K562 (cell line): ENCODE measurements at regions not wholly inside any gene's neighbourhood (a gene's known extent, or its start where the extent isn't known, plus 50 kb on each side); places are given as distances from the start of the nearest gene placed in this dataset.

ENCODE experiments used
- GABPA ChIP-seq: fragments of 200-800 bp; sonication (Bioruptor generic); conservative IDR thresholded peaks from 2 replicates; pipeline ENCODE4 v1.6.1; 2016; ENCODE audit warnings: low read depth, missing genetic modification characterization, missing compliant biosample characterization
- LARP7 ChIP-seq: fragments of 450-650 bp; IDR thresholded peaks from 2 replicates; pipeline ENCODE4 v1.6.1; 2016
- MAFF ChIP-seq: IDR thresholded peaks from 2 replicates; pipeline ENCODE4 v1.6.1; 2012; ENCODE audit warnings: low read length, improper control_type of control experiment
- MYC ChIP-seq, 2 experiments: fragments of 250-450 bp in 1 of 2; sonication (Bioruptor Pico) in 1 of 2; IDR thresholded peaks; 2 replicates each; pipeline versions ENCODE4 v1.5.1 to v1.6.1; 2012 to 2021; ENCODE audit warnings: low read depth in 2 of 2, borderline replicate concordance in 1 of 2, improper control_type of control experiment in 1 of 2, low read length in 1 of 2, mild to moderate bottlenecking in 1 of 2, moderate library complexity in 1 of 2
- NFE2 ChIP-seq: IDR thresholded peaks from 2 replicates; pipeline ENCODE4 v1.6.1; 2014; ENCODE audit warnings: antibody characterized with exemption, low read depth
- NKRF ChIP-seq: fragments of 450-650 bp; IDR thresholded peaks from 2 replicates; pipeline ENCODE4 v1.6.1; 2016; ENCODE audit warnings: borderline replicate concordance
- RAD51 ChIP-seq: fragments of 450-650 bp; IDR thresholded peaks from 2 replicates; pipeline ENCODE4 v1.7.1; 2016; ENCODE audit warnings: low read depth, mild to moderate bottlenecking, borderline replicate concordance
- SMARCA4 ChIP-seq: fragments of 450-650 bp; IDR thresholded peaks from 2 replicates; pipeline ENCODE4 v1.6.1; 2016
- SMARCA5 ChIP-seq: fragments of 450-650 bp; IDR thresholded peaks from 2 replicates; pipeline ENCODE4 v1.6.1; 2016
- SRSF7 ChIP-seq: fragments of 200-400 bp; formaldehyde crosslinking; optimal IDR thresholded peaks from 2 replicates; pipeline ENCODE3; 2017; ENCODE audit warnings: mild to moderate bottlenecking, low read depth, low read length
- TAF1 ChIP-seq: IDR thresholded peaks from 2 replicates; pipeline ENCODE4 v1.6.1; 2011; ENCODE audit warnings: mild to moderate bottlenecking, low read length, moderate library complexity; ENCODE audit not compliant: insufficient read depth, control insufficient read depth, severe bottlenecking; ENCODE audit errors: extremely low read depth
- TAF9B ChIP-seq: fragments of 450-650 bp; IDR thresholded peaks from 2 replicates; pipeline ENCODE4 v1.6.1; 2018; ENCODE audit warnings: mild to moderate bottlenecking; ENCODE audit not compliant: partially characterized antibody
- TCF3 ChIP-seq: sonication (generic); formaldehyde crosslinking; IDR thresholded peaks from 2 replicates; pipeline ENCODE4 v1.4.0; 2020; ENCODE audit warnings: mild to moderate bottlenecking, missing genetic modification reagents
- ZC3H4 ChIP-seq: sonication (generic); formaldehyde crosslinking; IDR thresholded peaks from 2 replicates; pipeline ENCODE4 v1.9.0; 2021; ENCODE audit warnings: missing genetic modification reagents, borderline replicate concordance
- ZEB2 ChIP-seq: fragments of 450-650 bp; IDR thresholded peaks from 2 replicates; pipeline ENCODE4 v1.6.1; 2016
- ZKSCAN8 ChIP-seq: fragments of 200-800 bp; sonication (Bioruptor generic); IDR thresholded peaks from 2 replicates; pipeline ENCODE4 v1.6.1; 2016; ENCODE audit warnings: missing genetic modification characterization, missing compliant biosample characterization
- ZNF274 ChIP-seq: IDR thresholded peaks from 2 replicates; pipeline ENCODE4 v1.6.1; 2011; ENCODE audit warnings: low read depth, mild to moderate bottlenecking, low read length, moderate library complexity, borderline replicate concordance
- TF ChIP-seq, protein P1 (sequence below): fragments of 450-650 bp; IDR thresholded peaks from 2 replicates; pipeline ENCODE4 v1.6.1; 2016; ENCODE audit warnings: low read depth

GRCh38 chr13:50244713-50245574 is 229.7 kb downstream of the KCNRG start (continued):
- TF ChIP-seq TAF9B (peak; percentile 32), ZEB2 (peak; percentile 72), RAD51 (no peak), SMARCA5 (no peak), SMARCA4 (peak; percentile 94), ZNF274 (no peak), TAF1 (no peak), ZC3H4 (CRISPR knock-in tag) (no peak), ZKSCAN8 (CRISPR knock-in tag) (no peak), GABPA (tag) (no peak), MAFF (no peak), SRSF7 (no peak), MYC (IDR thresholded peaks at IDR 0.05; ENCODE audit: low read depth, low read length) (no peak), MYC (CRISPR knock-in tag; IDR thresholded peaks at IDR 0.05; ENCODE audit: borderline replicate concordance, low read depth) (no peak), LARP7 (no peak), NKRF (no peak), NFE2 (peak; percentile 68), TCF3 (CRISPR knock-in tag) (peak; percentile 63)
- TF ChIP-seq, protein P1, sequence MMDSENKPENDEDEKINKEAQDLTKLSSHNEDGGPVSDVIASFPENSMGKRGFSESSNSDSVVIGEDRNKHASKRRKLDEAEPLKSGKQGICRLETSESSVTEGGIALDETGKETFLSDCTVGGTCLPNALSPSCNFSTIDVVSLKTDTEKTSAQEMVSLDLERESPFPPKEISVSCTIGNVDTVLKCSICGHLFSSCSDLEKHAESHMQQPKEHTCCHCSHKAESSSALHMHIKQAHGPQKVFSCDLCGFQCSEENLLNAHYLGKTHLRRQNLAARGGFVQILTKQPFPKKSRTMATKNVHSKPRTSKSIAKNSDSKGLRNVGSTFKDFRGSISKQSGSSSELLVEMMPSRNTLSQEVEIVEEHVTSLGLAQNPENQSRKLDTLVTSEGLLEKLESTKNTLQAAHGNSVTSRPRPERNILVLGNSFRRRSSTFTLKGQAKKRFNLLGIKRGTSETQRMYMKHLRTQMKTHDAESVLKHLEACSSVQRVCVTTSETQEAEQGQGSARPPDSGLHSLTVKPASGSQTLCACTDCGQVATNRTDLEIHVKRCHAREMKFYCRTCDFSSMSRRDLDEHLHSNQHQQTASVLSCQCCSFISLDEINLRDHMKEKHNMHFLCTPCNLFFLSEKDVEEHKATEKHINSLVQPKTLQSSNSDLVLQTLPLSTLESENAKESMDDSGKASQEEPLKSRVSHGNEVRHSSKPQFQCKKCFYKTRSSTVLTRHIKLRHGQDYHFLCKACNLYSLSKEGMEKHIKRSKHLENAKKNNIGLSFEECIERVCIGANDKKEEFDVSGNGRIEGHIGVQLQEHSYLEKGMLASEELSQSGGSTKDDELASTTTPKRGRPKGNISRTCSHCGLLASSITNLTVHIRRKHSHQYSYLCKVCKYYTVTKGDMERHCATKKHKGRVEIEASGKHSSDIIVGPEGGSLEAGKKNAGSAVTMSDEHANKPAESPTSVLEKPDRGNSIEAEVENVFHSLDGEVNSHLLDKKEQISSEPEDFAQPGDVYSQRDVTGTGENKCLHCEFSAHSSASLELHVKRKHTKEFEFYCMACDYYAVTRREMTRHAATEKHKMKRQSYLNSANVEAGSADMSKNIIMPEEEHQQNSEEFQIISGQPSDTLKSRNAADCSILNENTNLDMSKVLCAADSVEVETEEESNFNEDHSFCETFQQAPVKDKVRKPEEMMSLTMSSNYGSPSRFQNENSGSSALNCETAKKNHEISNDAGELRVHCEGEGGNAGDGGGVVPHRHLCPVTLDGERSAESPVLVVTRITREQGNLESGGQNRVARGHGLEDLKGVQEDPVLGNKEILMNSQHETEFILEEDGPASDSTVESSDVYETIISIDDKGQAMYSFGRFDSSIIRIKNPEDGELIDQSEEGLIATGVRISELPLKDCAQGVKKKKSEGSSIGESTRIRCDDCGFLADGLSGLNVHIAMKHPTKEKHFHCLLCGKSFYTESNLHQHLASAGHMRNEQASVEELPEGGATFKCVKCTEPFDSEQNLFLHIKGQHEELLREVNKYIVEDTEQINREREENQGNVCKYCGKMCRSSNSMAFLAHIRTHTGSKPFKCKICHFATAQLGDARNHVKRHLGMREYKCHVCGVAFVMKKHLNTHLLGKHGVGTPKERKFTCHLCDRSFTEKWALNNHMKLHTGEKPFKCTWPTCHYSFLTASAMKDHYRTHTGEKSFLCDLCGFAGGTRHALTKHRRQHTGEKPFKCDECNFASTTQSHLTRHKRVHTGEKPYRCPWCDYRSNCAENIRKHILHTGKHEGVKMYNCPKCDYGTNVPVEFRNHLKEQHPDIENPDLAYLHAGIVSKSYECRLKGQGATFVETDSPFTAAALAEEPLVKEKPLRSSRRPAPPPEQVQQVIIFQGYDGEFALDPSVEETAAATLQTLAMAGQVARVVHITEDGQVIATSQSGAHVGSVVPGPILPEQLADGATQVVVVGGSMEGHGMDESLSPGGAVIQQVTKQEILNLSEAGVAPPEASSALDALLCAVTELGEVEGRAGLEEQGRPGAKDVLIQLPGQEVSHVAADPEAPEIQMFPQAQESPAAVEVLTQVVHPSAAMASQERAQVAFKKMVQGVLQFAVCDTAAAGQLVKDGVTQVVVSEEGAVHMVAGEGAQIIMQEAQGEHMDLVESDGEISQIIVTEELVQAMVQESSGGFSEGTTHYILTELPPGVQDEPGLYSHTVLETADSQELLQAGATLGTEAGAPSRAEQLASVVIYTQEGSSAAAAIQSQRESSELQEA = no peak
